Stomach smooth muscle (tissue), 2 donors: ENCODE measurements at regions not wholly inside any gene's neighbourhood (a gene's known extent, or its start where the extent isn't known, plus 50 kb on each side); places are given as distances from the start of the nearest gene placed in this dataset.

ENCODE experiments used
- H3K27ac ChIP-seq: one replicate; pipeline ENCODE4 v1.7.0; 2013; ENCODE audit warnings: mild to moderate bottlenecking, low read length, inconsistent platforms
- H3K27me3 ChIP-seq, 2 donors: one replicate each; pipeline ENCODE4 v1.7.0; 2013; ENCODE audit warnings: low read length in 2 of 2; ENCODE audit not compliant: insufficient read depth in 2 of 2, control insufficient read depth in 1 of 2
- H3K36me3 ChIP-seq, 2 donors: one replicate each; pipeline ENCODE4 v1.7.0; 2013; ENCODE audit warnings: low read length in 2 of 2; ENCODE audit not compliant: control insufficient read depth in 2 of 2, insufficient read depth in 2 of 2
- H3K4me1 ChIP-seq: one replicate; pipeline ENCODE4 v1.7.0; 2013; ENCODE audit warnings: low read length; ENCODE audit not compliant: control insufficient read depth, insufficient read depth
- H3K4me3 ChIP-seq, 2 donors: one replicate each; pipeline ENCODE4 v1.7.0; 2013; ENCODE audit warnings: low read length in 2 of 2
- H3K9ac ChIP-seq, 2 donors: one replicate each; pipeline ENCODE4 v1.7.0; 2013; ENCODE audit warnings: low read length in 2 of 2, mild to moderate bottlenecking in 1 of 2
- H3K9me3 ChIP-seq, 2 donors: one replicate each; pipeline ENCODE4 v1.7.0; 2013; ENCODE audit warnings: low read length in 2 of 2; ENCODE audit not compliant: control insufficient read depth in 2 of 2
- donor health status: healthy.
- donor health status: Pancreatic carcinoma.

DNA sequence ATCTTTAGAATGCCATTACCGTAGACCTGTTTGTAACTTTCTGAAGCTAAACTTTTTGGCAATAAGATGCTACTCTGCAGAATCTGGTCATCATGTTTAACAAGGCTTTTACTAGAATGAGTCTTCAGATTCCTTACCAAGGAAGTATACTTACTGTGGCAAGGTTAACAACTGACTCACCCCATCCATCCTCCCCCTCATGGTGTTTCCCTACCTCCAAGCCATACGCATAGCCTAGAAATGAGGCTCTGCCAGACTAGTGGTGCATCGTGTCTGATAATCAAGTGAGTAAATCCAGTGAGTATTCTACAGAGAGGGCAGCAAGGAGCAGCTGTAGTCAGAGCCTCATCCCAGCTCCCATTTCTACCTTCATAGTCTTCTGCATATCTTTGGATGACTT is 223.6 kb downstream of the IPMK start:
- Histone ChIP-seq H3K27me3 (no peaks in the 10 kb centered on the region), H3K27ac (no peak overlapping the region), H3K4me1 (no peaks in the 10 kb centered on the region), H3K9ac (no peak overlapping the region), H3K4me3 (no peak overlapping the region), H3K36me3 (no peaks in the 10 kb centered on the region), H3K9me3 (no peaks in the 10 kb centered on the region)

DNA sequence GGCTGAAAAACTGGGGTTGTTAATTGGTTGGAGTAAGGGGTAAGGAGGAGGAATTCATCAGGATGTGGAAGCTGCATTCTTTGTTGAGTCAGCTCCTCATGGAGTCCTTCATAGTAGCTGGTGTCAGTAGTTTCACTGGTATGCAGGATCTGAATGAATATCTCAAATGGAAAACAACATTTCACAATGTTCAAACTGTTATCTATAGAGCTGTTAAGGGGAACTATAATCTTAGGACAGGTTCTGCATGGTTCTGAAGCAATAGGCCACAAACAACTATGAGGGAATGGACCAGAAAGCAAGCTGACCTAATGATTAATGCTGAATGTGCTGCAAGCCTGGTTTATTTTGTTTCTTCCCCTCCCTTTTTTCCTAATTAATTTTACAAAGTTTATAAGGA is 225.8 kb downstream of the IPMK start:
- Histone ChIP-seq H3K27me3 (no peaks in the 10 kb centered on the region), H3K9me3 (no peaks in the 10 kb centered on the region), H3K27ac (no peak overlapping the region), H3K4me3 (no peak overlapping the region), H3K36me3 (no peaks in the 10 kb centered on the region), H3K4me1 (no peaks in the 10 kb centered on the region), H3K9ac (no peak overlapping the region)

DNA sequence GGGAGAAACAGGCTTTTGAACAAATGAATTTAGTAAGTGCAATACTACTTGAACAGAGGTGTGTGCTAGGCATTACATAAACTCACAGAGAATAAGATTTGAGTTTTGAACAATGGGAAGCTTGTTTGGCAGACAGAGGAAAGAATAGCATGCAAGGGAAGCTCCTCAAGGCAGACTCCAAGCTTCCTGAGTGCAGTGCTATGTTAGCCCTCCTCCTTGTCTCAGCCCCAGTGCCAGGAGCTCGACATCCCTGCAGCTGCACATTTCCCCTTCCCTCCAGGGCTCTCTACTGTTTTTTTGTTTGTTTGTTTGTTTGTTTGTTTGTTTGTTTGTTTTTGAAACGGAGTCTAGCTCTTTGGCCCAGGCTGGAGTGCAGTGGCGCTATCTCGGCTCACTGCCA is 237.5 kb downstream of the IPMK start:
- no peaks in the 10 kb centered on the region for H3K36me3 ChIP-seq
- no peaks in the 10 kb centered on the region for H3K9me3 ChIP-seq
- H3K4me3 ChIP-seq = no peak overlapping the region
- no peaks in the 10 kb centered on the region for H3K4me1 ChIP-seq
- H3K27me3 ChIP-seq = no peaks in the 10 kb centered on the region
- H3K9ac ChIP-seq = no peak overlapping the region
- H3K27ac ChIP-seq = no peak overlapping the region

DNA sequence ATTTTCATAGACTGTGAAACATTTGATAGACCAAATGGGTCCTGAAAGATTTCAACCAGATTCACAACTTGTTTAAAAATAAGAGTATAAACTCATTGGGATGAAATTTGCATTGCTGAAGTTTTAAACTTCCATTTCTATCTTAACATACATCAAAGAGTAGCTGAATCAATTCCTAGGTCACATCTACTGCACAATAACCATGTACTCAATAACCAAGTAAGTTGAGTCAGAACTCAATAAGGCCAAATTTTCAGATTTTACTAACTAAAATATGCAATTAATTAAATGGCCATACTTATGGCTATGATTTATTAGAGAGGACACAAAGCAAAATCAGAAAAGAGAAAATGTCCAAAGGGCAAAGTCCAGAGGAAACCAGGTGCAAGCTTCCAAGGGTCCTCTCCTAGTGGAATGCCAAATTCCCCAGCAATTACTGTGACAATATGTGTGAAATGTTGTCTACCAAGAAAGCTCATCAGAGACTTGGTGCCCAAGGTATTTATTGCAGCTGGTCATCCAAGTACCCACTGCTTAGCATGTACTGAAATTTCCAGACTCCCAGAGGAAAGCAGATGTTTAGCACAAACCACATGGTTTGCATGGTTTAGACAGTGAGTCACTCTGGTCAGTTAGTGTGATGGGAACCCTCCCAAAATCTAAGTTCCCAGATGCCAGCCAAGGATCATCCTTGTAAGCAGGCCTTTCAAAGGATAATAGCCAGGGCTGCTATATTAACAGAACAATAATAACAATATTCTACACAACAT is 238.9 kb downstream of the IPMK start:
- Histone ChIP-seq H3K9ac (no peak overlapping the region), H3K9me3 (no peaks in the 10 kb centered on the region), H3K27me3 (no peaks in the 10 kb centered on the region), H3K4me1 (no peaks in the 10 kb centered on the region), H3K36me3 (no peaks in the 10 kb centered on the region), H3K27ac (no peak overlapping the region), H3K4me3 (no peak overlapping the region)

DNA sequence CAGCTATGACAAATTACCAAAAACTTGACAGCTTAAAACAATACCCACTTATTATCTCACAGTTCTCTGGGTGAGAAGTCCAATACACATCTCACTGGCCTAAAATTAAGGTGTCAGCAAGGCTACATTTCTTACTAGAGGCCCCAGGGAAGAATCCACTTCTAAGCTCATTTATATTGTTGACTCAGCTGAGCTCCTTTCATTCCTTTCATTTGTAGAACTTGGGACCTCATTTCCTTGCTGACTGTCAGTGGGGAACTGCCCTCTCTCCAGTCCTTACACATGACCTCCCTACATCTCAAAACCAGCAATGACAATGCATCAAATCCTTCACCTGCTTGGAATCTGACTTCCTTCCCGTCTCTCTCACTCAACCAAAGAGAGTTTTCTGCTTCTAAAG is 240.3 kb downstream of the IPMK start:
- no peaks in the 10 kb centered on the region for H3K9me3 ChIP-seq
- H3K27me3 ChIP-seq = no peaks in the 10 kb centered on the region
- no peaks in the 10 kb centered on the region for H3K36me3 ChIP-seq
- H3K9ac ChIP-seq = no peak overlapping the region
- H3K4me3 ChIP-seq = no peak overlapping the region
- no peak overlapping the region for H3K27ac ChIP-seq
- H3K4me1 ChIP-seq = no peaks in the 10 kb centered on the region

DNA sequence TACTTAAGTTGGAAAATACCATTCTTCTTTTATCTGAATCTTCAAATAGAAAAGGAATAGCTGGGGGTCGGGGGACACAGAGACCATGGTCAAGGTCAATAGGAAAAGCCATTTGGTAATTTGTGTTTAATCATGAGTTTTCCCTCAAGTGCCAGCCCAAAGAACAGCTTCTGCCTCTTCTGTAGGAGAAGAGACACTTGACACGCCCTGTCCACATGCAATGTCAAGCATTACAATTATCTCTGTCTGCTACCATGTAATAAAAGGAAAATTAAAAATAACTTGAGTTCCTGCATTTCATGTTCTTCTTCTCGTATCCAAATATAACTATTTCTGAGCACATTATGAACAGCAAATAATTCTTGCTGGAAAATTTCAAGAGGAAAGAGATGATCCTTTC is 241.7 kb downstream of the IPMK start:
- Histone ChIP-seq H3K9me3 (no peaks in the 10 kb centered on the region), H3K4me1 (no peaks in the 10 kb centered on the region), H3K27me3 (no peaks in the 10 kb centered on the region), H3K36me3 (no peaks in the 10 kb centered on the region), H3K27ac (no peak overlapping the region), H3K4me3 (no peak overlapping the region), H3K9ac (no peak overlapping the region)

DNA sequence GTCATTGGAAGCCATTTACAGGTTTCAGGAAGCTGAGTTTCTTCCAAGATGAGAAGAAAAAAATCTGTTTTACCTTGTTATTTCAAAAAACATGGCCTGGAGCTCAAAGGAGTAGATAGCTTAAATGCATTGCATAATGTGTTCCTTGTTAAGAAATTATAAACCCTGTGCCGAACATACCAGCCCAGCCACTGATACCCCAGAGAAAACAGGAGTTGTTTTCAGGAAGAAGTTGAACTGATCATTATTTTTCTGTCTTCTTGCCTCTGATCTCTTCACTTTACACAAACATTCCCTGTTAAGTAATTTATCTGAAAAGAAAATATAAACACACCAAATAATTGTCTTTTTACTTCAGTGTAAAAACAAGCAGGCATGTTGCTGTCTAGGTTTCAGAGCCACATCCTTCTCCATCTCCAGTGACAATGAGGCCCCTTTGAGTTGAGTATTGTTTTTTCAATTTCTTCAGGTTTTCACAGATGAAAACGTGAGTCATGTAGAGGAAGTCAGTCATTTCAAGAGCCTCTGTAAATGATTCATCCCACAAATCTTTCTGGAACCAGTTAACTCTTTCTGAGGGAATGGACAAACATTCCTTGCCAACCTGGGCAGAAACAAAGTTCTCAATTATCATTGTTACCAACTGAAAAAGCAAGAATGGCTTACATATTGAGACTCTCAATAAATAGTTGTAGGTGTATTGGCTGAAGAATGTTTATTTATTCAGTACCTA is 244.2 kb downstream of the IPMK start:
- Histone ChIP-seq H3K9ac (no peak overlapping the region), H3K9me3 (no peaks in the 10 kb centered on the region), H3K4me3 (no peak overlapping the region), H3K27me3 (no peaks in the 10 kb centered on the region), H3K4me1 (no peaks in the 10 kb centered on the region), H3K36me3 (no peaks in the 10 kb centered on the region), H3K27ac (no peak overlapping the region)

DNA sequence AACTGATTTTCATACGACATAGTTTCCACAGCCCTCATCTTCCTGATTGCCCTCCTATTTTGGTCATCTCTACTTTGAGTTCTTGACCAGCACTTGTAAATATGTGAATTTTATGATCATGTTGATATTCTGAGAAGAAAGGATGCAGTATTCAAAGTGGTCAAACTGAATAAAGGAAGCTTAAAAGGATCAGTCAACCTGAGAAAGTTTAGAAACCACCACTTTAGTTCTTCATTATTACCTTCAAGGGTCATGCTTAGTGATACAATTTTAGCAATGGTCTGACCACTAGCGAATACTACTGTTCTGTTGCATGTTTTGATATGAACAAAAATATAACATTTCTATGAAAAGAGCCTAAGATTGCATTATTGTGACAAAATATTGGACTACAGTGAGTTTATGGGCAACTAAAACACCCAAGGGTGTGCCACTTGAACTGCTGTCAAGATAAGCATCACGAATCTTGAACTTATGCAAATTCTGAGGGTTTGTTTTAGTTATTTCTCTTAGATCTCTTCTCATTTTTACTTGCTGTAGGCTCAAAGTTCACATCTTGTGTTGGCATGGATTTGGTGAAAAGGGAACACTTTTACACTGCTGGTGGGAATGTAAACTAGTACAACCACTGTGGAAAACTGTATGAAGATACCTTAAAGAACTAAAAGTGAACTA is 247.7 kb downstream of the IPMK start:
- H3K4me3 ChIP-seq = no peak overlapping the region
- H3K4me1 ChIP-seq = no peaks in the 10 kb centered on the region
- H3K9me3 ChIP-seq = no peaks in the 10 kb centered on the region
- H3K27ac ChIP-seq = no peak overlapping the region
- H3K9ac ChIP-seq = no peak overlapping the region
- no peaks in the 10 kb centered on the region for H3K36me3 ChIP-seq
- no peaks in the 10 kb centered on the region for H3K27me3 ChIP-seq

DNA sequence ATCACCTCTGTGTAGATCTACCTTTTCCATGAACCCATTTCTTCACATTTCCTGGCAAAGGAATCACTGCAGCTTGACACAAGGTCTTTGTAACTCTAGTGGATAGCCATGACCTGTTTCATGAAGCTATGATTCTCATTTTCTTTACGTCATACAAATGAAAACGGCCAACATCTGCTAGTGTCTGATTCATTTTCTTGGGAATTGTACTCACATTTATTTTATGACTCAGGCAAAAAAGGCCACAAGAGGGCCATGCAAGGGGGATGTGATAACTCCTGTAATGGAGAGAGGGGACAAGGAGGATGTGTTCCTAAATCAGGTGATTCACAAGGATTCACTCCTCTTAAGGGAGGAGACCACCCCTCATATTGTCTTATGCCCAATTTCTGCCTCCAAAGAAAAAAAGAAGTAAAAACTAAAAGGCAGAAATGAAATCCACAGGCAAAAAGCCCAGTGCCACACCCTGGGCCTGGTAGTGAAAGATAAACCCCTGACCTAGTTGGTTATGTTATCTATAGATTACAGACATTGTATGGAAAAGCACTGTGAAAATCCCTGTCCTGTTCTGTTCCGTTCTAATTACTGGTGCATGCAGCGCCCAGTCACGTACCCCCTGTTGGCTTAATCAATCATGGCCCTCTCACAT is 249.9 kb downstream of the IPMK start:
- H3K9me3 ChIP-seq = no peaks in the 10 kb centered on the region
- no peaks in the 10 kb centered on the region for H3K4me1 ChIP-seq
- H3K27me3 ChIP-seq = no peaks in the 10 kb centered on the region
- H3K36me3 ChIP-seq = no peaks in the 10 kb centered on the region
- no peak overlapping the region for H3K27ac ChIP-seq
- H3K9ac ChIP-seq = no peak overlapping the region
- H3K4me3 ChIP-seq = no peak overlapping the region

DNA sequence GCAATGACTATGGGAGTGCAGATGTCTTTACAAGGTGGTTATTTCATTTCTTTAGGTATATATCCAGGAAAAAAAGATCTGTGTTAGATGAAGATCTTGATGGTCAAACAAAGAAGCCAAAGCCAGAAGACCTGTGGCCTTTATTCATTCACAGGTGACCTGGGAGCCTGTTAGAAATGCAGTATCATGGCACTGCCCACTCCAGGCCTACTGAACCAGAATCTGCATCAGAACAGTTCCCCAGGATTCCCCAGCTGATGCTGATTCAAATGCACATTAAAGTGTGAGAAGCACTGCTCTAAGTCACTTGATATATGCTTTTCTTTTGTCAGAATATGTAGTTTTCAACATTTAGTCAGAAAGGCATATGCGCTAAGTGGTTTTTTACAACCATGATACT is 251.1 kb downstream of the IPMK start:
- no peaks in the 10 kb centered on the region for H3K9me3 ChIP-seq
- no peak overlapping the region for H3K27ac ChIP-seq
- no peak overlapping the region for H3K4me3 ChIP-seq
- no peaks in the 10 kb centered on the region for H3K4me1 ChIP-seq
- H3K27me3 ChIP-seq = no peaks in the 10 kb centered on the region
- no peak overlapping the region for H3K9ac ChIP-seq
- H3K36me3 ChIP-seq = no peaks in the 10 kb centered on the region
